IPS-NIHi7 (cell line): ENCODE measurements at regions not wholly inside any gene's neighbourhood (a gene's known extent, or its start where the extent isn't known, plus 50 kb on each side); places are given as distances from the start of the nearest gene placed in this dataset.

Experiments
- DNase-seq: peaks from one replicate; pipeline ENCODE4 v3.0.0; 2012; ENCODE audit warnings: mixed read lengths; ENCODE audit errors: extremely low spot score

DNA sequence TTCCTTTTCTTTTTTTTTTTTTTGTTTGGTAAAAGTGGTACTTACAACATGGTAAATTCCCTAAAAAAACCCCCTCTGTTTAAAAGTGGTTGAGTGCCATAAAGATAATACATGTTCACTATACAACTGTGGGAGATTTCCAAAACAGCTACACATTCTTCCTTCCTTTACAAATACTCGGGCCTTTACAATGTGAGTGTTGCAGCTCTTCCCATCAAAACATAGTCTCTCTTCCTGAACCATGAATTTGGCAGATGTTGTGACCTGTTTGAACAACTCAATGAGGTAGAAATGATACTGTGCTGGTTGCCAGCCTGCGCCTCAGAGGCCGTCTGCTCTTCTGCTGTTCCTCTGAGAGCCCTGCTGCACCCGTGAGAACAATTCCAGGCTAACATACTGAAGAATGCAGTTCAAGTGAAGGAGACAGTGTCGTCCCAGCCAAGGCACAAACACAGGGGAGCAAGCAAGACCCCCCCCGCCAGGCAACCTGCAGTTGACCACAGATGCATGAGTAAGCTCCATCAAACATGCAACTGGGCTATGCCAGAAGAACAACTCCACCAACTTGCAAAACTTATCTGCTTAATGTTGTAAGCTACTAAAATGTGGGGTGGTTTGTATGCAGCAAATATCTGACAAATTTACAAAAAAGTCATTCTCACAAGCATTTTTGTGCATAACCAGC, 645.0 kb downstream of the PCDH7 start:
- DNase-seq: no peak

DNA sequence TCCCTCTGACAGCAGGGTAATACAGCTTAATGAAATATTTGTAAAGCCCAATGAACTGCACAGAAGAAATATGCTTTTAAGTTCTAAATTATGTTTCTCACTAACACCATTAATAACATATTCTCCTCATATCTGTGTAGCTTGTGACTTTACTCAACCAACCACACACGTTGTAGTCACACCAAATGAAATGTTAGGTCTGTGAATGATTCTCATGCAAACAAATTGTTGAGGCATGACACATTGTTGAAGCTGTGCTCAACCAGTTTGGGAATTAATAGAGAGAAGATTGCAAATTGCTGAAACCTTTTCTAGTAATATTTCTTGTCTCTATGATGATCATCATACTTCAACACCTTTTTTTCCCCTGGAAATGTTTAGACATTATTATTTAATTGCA, 645.9 kb downstream of the PCDH7 start:
- DNase-seq: no peak

GRCh38 chr4:31370866-31371465, 650.8 kb downstream of the PCDH7 start:
- DNase-seq: peak; percentile 65

- DNase-seq: no peak
Observed at GRCh38 chr4:31374256-31374960, 654.2 kb downstream of the PCDH7 start.

- no peak for DNase-seq
Observed at GRCh38 chr4:31375936-31376335, 655.8 kb downstream of the PCDH7 start.

DNA sequence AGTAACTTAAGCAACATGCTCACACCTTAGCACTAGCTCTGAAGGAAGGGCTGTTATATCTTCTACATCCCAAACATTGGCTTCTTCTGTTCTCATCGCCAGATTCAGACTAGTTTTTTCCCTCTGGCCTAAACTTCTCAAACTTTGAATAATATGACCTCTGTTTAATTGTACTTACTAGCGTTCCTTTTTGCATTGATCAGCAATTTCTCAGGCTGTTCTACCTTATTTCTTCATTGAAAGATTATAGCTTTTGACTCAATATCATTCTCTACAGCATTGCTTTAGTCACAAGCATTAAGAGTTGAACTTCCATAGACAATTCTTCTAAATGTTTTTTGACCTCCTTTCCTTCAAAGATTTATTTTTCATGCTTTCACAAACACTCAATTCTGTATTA, 659.2 kb downstream of the PCDH7 start:
- no peak for DNase-seq

- no peak for DNase-seq
Observed at GRCh38 chr4:31383767-31384166, 663.6 kb downstream of the PCDH7 start.

- DNase-seq: no peak
Observed at GRCh38 chr4:31390849-31391248, 670.7 kb downstream of the PCDH7 start.

DNA sequence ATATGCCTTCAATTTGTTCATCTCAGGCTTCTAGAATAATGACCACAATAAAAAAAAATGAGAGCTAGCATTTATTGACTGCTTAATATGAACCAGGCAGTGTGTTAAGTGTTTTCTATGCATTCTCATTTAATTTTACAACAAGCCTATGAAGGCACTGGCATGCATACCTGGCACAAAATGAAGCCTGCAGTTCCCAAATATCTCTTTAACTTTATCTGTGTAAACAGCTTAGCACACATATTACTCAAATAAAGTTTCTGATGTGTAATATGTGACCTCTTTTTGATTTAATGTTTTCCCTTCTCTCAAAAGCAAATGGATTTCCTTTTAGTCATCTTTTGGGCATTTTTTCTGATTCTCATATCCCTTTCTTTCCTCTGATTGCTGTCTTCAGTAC, 671.8 kb downstream of the PCDH7 start:
- DNase-seq: no peak

GRCh38 chr4:31392923-31393322, 672.8 kb downstream of the PCDH7 start:
- DNase-seq: no peak

GRCh38 chr4:31408121-31408520, 688.0 kb downstream of the PCDH7 start:
- no peak for DNase-seq

- DNase-seq: no peak
Observed at GRCh38 chr4:31411565-31411964, 691.4 kb downstream of the PCDH7 start.

- no peak for DNase-seq
Observed at GRCh38 chr4:31415629-31416028, 695.5 kb downstream of the PCDH7 start.

GRCh38 chr4:31416498-31416897, 696.3 kb downstream of the PCDH7 start:
- peak; percentile 7 for DNase-seq

DNA sequence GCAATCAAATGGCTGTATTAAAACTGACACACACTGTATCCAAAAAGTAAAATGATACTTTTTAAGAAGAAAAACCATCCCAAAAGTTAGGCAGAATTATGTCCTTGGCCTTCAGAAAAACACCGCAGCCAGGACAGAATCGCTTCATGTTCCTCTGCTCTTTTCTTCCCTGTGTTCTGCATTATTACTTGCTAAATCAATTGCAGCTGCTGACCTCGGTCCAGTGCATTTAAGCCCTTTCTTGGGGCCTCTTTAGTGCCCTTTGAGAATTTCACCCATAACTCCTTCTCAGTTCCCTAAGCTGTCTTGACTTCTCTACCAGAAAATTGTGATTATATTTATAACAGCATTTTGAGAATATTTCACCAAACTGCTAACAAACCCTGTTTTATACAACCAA, 696.9 kb downstream of the PCDH7 start:
- DNase-seq: no peak

DNA sequence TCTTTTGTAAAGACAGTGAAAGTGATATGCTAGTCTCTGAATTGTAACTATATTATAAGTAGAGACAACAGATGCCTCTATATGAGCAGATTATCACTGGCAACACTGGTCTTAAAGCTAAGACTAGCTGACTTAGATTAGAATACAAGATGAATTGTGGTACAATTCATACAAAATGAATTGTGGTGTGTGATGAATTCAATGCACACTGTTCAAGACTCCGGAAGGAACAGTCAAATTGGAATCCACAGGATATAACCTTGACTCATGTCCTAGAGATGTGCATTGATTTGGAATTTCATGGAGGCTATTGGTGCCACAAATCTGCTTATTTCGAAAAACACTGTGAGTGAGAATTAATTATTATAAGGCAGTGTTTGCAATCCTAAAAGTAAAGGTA, 701.8 kb downstream of the PCDH7 start:
- no peak for DNase-seq

GRCh38 chr4:31427691-31428090, 707.5 kb downstream of the PCDH7 start:
- DNase-seq: no peak

GRCh38 chr4:31442236-31442635, 722.1 kb downstream of the PCDH7 start:
- DNase-seq: peak; percentile 19

GRCh38 chr4:31445526-31445925, 725.4 kb downstream of the PCDH7 start:
- DNase-seq: no peak

- DNase-seq: no peak
Observed at GRCh38 chr4:31455612-31456011, 735.4 kb downstream of the PCDH7 start.

GRCh38 chr4:31458813-31459212, 738.6 kb downstream of the PCDH7 start:
- no peak for DNase-seq

- DNase-seq: no peak
Observed at GRCh38 chr4:31461421-31461820, 741.3 kb downstream of the PCDH7 start.

- no peak for DNase-seq
Observed at GRCh38 chr4:31467781-31468180, 747.6 kb downstream of the PCDH7 start.
